ENCODE measurements at regions not wholly inside any gene's neighbourhood (a gene's known extent, or its start where the extent isn't known, plus 50 kb on each side); places are given as distances from the start of the nearest gene placed in this dataset.

GRCh38 chr13:44180876-44181536 is 192.6 kb upstream of the SERP2 start:
- no peak for TF ChIP-seq CTCF (IDR thresholded peaks at IDR 0.05)
- TF ChIP-seq ZFX (IDR thresholded peaks at IDR 0.05; ENCODE audit: borderline replicate concordance) = no peak
- no peak overlapping the region for H3K27ac ChIP-seq

- no peak overlapping the region for H3K27ac ChIP-seq
- no peak for TF ChIP-seq CTCF (IDR thresholded peaks at IDR 0.05)
- no peak for TF ChIP-seq ZFX (IDR thresholded peaks at IDR 0.05; ENCODE audit: borderline replicate concordance)
Measured at GRCh38 chr13:44181931-44182330, 191.7 kb upstream of the SERP2 start.

- TF ChIP-seq CTCF (IDR thresholded peaks at IDR 0.05) (no peak), ZFX (IDR thresholded peaks at IDR 0.05; ENCODE audit: borderline replicate concordance) (no peak)
- no peak overlapping the region for H3K27ac ChIP-seq
Measured at GRCh38 chr13:44184740-44185139, 188.9 kb upstream of the SERP2 start.

- no peak overlapping the region for H3K27ac ChIP-seq
- TF ChIP-seq ZFX (IDR thresholded peaks at IDR 0.05; ENCODE audit: borderline replicate concordance) (no peak), CTCF (IDR thresholded peaks at IDR 0.05) (no peak)
Measured at GRCh38 chr13:44188257-44188656, 185.4 kb upstream of the SERP2 start.

- TF ChIP-seq CTCF (IDR thresholded peaks at IDR 0.05) = no peak
- H3K27ac ChIP-seq = no peak overlapping the region
Measured at GRCh38 chr13:44189085-44189484, 184.5 kb upstream of the SERP2 start.

GRCh38 chr13:44191103-44191502 is 182.5 kb upstream of the SERP2 start:
- no peak overlapping the region for H3K27ac ChIP-seq
- TF ChIP-seq ZFX (IDR thresholded peaks at IDR 0.05; ENCODE audit: borderline replicate concordance) (no peak), CTCF (IDR thresholded peaks at IDR 0.05) (no peak)

GRCh38 chr13:44191504-44192171 is 182.0 kb upstream of the SERP2 start:
- 0 out of 2 replicates have a peak overlapping the region, but pooled peaks have one; percentile 27 for H3K27ac ChIP-seq
- TF ChIP-seq CTCF (IDR thresholded peaks at IDR 0.05) (peak; percentile 85), ZFX (IDR thresholded peaks at IDR 0.05; ENCODE audit: borderline replicate concordance) (no peak)

All from 22Rv1 (cell line).